Loucy (cell line): ENCODE measurements at regions not wholly inside any gene's neighbourhood (a gene's known extent, or its start where the extent isn't known, plus 50 kb on each side); places are given as distances from the start of the nearest gene placed in this dataset.

Experiments used
- EZH2phosphoT487 ChIP-seq: fragments of 200-600 bp; IDR thresholded peaks from 2 replicates; pipeline ENCODE4 v1.6.1; 2018; ENCODE audit warnings: antibody characterized with exemption, mild to moderate bottlenecking, moderate library complexity, borderline replicate concordance
- TF ChIP-seq, protein P1 (sequence below): fragments of 200-600 bp; sonication (generic); conservative IDR thresholded peaks from 2 replicates; pipeline ENCODE4 v1.5.1; 2014; ENCODE audit warnings: mild to moderate bottlenecking, antibody characterized with exemption, low read length

- TF ChIP-seq, protein P1, sequence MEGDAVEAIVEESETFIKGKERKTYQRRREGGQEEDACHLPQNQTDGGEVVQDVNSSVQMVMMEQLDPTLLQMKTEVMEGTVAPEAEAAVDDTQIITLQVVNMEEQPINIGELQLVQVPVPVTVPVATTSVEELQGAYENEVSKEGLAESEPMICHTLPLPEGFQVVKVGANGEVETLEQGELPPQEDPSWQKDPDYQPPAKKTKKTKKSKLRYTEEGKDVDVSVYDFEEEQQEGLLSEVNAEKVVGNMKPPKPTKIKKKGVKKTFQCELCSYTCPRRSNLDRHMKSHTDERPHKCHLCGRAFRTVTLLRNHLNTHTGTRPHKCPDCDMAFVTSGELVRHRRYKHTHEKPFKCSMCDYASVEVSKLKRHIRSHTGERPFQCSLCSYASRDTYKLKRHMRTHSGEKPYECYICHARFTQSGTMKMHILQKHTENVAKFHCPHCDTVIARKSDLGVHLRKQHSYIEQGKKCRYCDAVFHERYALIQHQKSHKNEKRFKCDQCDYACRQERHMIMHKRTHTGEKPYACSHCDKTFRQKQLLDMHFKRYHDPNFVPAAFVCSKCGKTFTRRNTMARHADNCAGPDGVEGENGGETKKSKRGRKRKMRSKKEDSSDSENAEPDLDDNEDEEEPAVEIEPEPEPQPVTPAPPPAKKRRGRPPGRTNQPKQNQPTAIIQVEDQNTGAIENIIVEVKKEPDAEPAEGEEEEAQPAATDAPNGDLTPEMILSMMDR: no peak
- no peak for TF ChIP-seq EZH2phosphoT487
Observed at GRCh38 chr3:18008706-18009368, 266.4 kb upstream of the TBC1D5 start.
